D721Med (cell line): ENCODE measurements at regions not wholly inside any gene's neighbourhood (a gene's known extent, or its start where the extent isn't known, plus 50 kb on each side); places are given as distances from the start of the nearest gene placed in this dataset.

Source experiments
- DNase-seq: peaks from one replicate; pipeline ENCODE4 v3.0.0; 2011; ENCODE audit warnings: low spot score; ENCODE audit not compliant: insufficient read length
- FAIRE-seq: peaks from 2 replicates; lab custom pipeline; 2011; peaks lifted over from hg19 to GRCh38; lab: Jason Lieb, UNC
- TF ChIP-seq, protein P1 (sequence below): IDR thresholded peaks from 2 replicates; pipeline ENCODE4 v1.5.1; 2012; ENCODE audit warnings: mild to moderate bottlenecking, control low read depth; ENCODE audit not compliant: insufficient read depth; ENCODE audit errors: missing control alignments

DNA sequence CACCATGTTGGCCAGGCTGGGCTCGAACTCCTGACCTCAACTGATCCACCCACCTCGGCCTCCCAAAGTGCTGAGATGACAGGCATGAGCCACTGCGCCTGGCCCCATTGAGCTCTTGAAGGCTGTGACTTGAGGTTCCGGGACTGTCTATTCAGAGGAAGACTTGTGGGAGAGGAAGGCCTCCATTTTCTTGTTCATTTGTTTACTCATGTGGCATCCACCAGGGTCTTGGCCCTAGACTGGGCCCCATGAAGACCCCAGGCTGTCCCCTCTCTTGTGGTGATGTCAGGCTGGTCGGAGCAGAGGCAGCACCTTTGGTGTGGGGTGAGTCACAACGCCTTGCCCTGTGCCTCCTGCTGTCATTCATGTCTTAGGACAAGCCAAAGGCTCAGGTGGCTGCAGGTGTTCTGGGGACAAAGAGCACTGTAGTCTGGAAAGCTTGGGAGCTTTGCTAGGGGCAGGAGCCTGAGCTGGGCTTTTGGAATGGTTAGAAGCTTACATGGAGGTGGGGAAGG, 224.6 kb upstream of the C1orf174 start:
- no peak for DNase-seq
- no peak for FAIRE-seq
- TF ChIP-seq, protein P1, sequence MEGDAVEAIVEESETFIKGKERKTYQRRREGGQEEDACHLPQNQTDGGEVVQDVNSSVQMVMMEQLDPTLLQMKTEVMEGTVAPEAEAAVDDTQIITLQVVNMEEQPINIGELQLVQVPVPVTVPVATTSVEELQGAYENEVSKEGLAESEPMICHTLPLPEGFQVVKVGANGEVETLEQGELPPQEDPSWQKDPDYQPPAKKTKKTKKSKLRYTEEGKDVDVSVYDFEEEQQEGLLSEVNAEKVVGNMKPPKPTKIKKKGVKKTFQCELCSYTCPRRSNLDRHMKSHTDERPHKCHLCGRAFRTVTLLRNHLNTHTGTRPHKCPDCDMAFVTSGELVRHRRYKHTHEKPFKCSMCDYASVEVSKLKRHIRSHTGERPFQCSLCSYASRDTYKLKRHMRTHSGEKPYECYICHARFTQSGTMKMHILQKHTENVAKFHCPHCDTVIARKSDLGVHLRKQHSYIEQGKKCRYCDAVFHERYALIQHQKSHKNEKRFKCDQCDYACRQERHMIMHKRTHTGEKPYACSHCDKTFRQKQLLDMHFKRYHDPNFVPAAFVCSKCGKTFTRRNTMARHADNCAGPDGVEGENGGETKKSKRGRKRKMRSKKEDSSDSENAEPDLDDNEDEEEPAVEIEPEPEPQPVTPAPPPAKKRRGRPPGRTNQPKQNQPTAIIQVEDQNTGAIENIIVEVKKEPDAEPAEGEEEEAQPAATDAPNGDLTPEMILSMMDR: no peak

DNA sequence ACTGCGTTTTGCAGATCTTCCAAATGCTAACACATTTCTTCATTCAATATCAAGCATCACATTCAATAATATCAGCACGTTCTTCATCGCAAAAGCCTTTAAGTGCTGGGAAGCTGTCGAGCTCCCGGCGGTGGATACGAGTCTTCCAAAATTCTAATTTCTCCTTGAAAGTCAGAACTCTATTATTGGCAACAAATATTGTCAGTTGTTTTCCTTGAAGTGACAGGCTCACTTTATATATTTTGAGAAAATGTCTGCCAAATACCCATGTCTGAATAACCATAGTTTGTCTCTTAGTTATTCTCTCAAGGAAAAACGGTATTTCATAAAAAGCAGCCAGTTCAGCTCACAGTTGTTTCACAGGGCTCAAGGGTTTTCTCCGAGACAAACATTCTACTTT, 226.2 kb upstream of the C1orf174 start:
- DNase-seq (no peak), FAIRE-seq (no peak)
- TF ChIP-seq, protein P1: no peak

DNA sequence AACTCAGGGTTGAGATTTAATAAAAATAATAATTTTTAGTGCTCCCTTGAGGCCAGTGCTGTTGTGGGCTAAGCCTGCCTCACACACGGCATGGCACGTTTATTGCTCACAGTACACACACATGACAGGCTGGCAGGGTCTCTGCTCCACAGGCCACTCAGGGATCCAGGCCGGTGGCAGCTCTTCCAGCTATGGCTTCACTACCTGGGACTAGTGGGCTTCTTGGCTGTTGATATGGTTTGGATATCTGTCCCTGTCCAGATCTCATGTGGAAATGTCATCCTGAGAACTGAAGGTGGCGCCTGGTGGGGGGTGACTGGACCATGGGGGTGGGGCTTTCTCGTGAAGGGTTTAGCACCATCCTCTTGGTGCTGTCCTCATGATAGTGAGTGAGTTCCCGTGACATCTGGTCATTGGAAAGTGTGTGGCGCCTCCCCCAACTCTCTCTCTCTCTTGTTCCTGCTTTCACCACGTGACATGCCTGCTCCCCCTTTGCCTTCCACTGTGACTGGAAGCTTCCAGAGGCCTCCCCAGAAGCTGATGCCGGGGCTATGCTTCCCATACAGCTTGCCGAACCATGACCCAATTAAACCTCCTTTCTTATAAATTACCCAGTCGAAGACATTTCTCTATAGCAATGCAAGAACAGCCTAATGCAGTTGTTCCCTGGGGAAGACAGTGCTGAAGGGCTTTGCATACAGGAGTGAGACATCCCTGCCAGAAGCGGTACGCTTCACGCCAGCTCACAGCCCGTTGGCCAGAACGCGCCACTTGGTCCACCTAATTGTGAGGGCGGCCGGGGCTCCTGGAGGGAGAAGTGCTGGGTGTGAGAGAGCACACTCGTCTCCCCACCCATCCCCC, 226.9 kb upstream of the C1orf174 start:
- FAIRE-seq (no peak), DNase-seq (no peak)
- TF ChIP-seq, protein P1: no peak

DNA sequence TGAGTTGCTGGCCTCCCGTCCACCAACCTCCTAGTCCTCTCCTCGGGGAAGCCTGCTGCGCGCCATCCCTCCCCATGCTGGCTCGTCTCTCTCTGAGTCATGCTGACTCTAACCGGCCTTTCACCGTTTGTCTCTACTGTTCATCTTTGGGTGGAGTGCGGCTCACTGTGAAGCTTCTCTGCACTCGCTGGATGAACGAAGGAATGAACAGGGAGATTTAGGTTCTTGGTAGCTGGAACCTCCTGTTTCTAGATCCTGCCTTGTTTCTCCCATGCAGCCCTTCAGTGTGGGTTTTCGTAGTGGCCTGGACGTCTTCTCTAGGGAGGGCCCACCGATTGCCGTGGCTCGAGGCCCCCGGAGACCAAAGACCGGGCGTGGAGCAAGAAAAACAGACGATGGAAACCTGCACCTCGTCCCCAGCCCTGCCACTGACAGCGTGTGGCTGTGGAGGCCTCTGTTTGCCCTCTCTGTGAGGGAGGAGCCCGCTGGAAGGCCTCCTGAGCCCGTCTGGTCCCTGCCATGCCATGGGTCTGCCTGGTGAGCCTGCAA, 227.6 kb upstream of the C1orf174 start:
- TF ChIP-seq, protein P1: no peak
- DNase-seq (no peak), FAIRE-seq (no peak)

DNA sequence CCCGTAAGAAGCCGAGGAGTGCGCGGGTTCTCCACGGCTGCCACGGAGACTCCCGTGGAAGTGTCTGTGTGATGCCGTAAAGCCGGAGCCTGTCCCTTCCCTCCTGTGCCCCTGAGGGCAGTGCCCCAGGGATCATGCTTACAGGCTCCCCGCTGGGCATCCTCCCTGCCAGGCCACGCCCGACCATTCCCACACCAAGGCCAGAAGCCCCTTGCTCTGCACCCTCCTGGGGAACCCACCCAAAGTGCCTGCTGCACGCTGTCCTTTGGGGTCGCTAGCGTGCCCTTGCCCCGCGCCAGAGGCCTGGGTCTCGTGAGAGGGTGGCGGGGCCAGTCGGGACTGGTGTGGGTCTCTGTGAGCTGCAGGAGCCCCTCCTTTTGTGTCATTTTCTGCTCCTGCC, 228.5 kb upstream of the C1orf174 start:
- TF ChIP-seq, protein P1: no peak
- no peak for DNase-seq
- FAIRE-seq: no peak

DNA sequence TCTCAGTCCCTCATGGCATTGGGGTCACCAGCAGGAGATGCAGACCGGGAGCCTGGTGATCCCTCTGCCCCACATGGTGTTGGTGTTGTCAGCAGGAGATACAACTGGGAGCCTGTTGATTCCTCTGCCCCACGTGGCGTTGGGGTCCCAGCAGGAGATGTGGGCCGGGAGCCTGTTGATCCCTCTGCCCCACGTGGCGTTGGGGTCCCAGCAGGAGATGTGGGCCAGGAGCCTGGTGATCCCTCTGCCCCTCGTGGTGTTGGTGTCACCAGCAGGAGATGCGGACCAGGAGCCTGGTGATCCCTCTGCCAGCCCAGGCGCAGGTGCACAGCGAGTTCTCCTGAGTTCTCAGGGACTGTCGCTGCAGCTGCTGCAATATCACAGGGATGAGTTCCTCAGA, 229.6 kb upstream of the C1orf174 start:
- FAIRE-seq (no peak), DNase-seq (no peak)
- TF ChIP-seq, protein P1: no peak

DNA sequence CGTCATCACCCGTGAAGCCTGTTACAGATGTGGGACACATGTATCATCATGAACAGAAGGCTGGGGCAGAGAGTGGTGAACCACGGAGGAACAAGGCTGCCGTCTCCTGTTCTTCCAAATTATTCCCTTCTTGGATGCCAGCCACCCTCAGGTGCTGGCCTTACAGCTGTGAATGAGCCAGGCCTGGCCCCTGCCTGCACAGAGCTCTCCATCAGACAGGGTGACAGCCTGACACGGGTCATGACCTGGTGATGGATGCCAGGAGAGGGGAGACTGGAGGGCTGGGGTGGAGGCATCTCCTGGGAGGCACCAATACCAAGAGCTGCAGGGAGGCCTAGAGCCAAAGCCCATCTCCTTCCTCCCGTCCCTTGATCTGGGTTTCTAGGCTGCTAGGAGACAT, 230.0 kb upstream of the C1orf174 start:
- FAIRE-seq (no peak), DNase-seq (no peak)
- TF ChIP-seq, protein P1: no peak
